H1 (cell line): ENCODE measurements at regions not wholly inside any gene's neighbourhood (a gene's known extent, or its start where the extent isn't known, plus 50 kb on each side); places are given as distances from the start of the nearest gene placed in this dataset.

Experiments used
- CREB1 ChIP-seq: IDR thresholded peaks from 2 replicates; pipeline ENCODE4 v1.6.1; 2012; ENCODE audit warnings: inconsistent platforms
- TAF7 ChIP-seq: optimal IDR thresholded peaks from 2 replicates; pipeline ENCODE3; 2011; ENCODE audit warnings: low read depth, mild to moderate bottlenecking, inconsistent platforms, low read length, moderate library complexity, borderline replicate concordance
- TF ChIP-seq, protein P1 (sequence below): fragments of 300-600 bp; sonication (generic); IDR thresholded peaks from 2 replicates; pipeline ENCODE4 v1.7.1; 2012; ENCODE audit warnings: low read length, moderate library complexity, mild to moderate bottlenecking, inconsistent platforms; ENCODE audit not compliant: insufficient replicate concordance

DNA sequence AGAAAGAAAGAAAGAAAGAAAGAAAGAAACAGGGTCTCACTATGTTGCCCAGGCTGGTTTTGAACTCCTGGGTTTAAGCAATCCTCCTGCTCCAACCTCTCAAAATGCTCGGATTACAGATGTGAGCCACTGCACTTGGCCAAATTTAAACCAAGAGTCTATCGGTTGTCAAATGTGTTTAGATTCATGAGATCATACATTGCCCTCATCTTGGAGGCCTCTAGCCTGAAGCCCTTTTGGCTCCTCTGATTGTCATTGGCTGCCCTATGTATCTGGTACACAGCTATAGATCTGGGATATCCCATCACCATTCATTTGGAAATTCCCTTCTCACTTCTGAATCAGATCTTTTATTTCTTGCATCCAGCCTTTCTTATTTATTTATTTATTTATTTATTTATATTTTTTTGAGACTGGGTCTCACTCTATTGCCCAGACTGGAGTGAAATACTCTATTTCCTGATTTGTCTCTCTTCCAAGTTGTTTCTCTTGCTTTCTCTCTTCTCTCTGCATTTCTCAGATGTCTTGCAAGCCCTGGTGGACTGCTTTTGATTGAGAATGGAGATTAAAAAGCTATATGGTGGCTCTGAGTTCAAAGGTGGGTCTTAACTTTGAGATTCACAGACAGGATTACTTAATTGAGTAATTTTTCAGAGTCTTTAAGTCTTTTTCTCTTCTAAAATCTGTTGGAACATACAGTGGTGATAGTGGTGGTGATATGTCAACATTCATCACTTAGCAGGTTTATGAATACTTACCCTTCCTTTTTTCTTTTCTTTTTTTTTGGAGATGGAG lies 121.9 kb downstream of the GJA1 start (continued):
- TF ChIP-seq, protein P1, sequence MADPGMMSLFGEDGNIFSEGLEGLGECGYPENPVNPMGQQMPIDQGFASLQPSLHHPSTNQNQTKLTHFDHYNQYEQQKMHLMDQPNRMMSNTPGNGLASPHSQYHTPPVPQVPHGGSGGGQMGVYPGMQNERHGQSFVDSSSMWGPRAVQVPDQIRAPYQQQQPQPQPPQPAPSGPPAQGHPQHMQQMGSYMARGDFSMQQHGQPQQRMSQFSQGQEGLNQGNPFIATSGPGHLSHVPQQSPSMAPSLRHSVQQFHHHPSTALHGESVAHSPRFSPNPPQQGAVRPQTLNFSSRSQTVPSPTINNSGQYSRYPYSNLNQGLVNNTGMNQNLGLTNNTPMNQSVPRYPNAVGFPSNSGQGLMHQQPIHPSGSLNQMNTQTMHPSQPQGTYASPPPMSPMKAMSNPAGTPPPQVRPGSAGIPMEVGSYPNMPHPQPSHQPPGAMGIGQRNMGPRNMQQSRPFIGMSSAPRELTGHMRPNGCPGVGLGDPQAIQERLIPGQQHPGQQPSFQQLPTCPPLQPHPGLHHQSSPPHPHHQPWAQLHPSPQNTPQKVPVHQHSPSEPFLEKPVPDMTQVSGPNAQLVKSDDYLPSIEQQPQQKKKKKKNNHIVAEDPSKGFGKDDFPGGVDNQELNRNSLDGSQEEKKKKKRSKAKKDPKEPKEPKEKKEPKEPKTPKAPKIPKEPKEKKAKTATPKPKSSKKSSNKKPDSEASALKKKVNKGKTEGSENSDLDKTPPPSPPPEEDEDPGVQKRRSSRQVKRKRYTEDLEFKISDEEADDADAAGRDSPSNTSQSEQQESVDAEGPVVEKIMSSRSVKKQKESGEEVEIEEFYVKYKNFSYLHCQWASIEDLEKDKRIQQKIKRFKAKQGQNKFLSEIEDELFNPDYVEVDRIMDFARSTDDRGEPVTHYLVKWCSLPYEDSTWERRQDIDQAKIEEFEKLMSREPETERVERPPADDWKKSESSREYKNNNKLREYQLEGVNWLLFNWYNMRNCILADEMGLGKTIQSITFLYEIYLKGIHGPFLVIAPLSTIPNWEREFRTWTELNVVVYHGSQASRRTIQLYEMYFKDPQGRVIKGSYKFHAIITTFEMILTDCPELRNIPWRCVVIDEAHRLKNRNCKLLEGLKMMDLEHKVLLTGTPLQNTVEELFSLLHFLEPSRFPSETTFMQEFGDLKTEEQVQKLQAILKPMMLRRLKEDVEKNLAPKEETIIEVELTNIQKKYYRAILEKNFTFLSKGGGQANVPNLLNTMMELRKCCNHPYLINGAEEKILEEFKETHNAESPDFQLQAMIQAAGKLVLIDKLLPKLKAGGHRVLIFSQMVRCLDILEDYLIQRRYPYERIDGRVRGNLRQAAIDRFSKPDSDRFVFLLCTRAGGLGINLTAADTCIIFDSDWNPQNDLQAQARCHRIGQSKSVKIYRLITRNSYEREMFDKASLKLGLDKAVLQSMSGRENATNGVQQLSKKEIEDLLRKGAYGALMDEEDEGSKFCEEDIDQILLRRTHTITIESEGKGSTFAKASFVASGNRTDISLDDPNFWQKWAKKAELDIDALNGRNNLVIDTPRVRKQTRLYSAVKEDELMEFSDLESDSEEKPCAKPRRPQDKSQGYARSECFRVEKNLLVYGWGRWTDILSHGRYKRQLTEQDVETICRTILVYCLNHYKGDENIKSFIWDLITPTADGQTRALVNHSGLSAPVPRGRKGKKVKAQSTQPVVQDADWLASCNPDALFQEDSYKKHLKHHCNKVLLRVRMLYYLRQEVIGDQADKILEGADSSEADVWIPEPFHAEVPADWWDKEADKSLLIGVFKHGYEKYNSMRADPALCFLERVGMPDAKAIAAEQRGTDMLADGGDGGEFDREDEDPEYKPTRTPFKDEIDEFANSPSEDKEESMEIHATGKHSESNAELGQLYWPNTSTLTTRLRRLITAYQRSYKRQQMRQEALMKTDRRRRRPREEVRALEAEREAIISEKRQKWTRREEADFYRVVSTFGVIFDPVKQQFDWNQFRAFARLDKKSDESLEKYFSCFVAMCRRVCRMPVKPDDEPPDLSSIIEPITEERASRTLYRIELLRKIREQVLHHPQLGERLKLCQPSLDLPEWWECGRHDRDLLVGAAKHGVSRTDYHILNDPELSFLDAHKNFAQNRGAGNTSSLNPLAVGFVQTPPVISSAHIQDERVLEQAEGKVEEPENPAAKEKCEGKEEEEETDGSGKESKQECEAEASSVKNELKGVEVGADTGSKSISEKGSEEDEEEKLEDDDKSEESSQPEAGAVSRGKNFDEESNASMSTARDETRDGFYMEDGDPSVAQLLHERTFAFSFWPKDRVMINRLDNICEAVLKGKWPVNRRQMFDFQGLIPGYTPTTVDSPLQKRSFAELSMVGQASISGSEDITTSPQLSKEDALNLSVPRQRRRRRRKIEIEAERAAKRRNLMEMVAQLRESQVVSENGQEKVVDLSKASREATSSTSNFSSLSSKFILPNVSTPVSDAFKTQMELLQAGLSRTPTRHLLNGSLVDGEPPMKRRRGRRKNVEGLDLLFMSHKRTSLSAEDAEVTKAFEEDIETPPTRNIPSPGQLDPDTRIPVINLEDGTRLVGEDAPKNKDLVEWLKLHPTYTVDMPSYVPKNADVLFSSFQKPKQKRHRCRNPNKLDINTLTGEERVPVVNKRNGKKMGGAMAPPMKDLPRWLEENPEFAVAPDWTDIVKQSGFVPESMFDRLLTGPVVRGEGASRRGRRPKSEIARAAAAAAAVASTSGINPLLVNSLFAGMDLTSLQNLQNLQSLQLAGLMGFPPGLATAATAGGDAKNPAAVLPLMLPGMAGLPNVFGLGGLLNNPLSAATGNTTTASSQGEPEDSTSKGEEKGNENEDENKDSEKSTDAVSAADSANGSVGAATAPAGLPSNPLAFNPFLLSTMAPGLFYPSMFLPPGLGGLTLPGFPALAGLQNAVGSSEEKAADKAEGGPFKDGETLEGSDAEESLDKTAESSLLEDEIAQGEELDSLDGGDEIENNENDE: no peak
- TF ChIP-seq CREB1 (no peak), TAF7 (no peak)
